GM12865 (cell line): ENCODE measurements at regions not wholly inside any gene's neighbourhood (a gene's known extent, or its start where the extent isn't known, plus 50 kb on each side); places are given as distances from the start of the nearest gene placed in this dataset.
"Not testable (repeated sequence)": the region's sequence is repeated elsewhere in the genome, so short reads cannot be mapped to it uniquely, and the experiment has no call there.

Experiments used
- DNase-seq: peaks from one replicate; pipeline ENCODE4 v3.0.0; 2010; ENCODE audit warnings: low read depth
- H3K4me3 ChIP-seq: 2 replicates; pipeline ENCODE4 v1.5.1; 2011; ENCODE audit warnings: mild to moderate bottlenecking, low read depth, low read length, control low read depth
- CTCF ChIP-seq: IDR thresholded peaks from 2 replicates; pipeline ENCODE4 v1.5.1; 2011; ENCODE audit warnings: low read length, control low read depth, low read depth, inconsistent platforms; ENCODE audit not compliant: insufficient read depth; ENCODE audit errors: missing control alignments

- TF ChIP-seq CTCF, result no peak
- DNase-seq, result no peak
- H3K4me3 ChIP-seq, result no peak overlapping the region
Measured at GRCh38 chr11:134945993-134946392, 534.0 kb upstream of the B3GAT1 start.

GRCh38 chr11:134944986-134945385 lies 532.9 kb upstream of the B3GAT1 start:
- no peak for TF ChIP-seq CTCF
- no peak overlapping the region for H3K4me3 ChIP-seq
- no peak for DNase-seq

GRCh38 chr11:134944131-134944530 lies 532.1 kb upstream of the B3GAT1 start:
- H3K4me3 ChIP-seq, result no peak overlapping the region
- no peak for DNase-seq
- no peak for TF ChIP-seq CTCF

- no peak for DNase-seq
- TF ChIP-seq CTCF, result no peak
Measured at GRCh38 chr11:134943544-134943943, 531.5 kb upstream of the B3GAT1 start.

GRCh38 chr11:134942681-134943080 lies 530.6 kb upstream of the B3GAT1 start:
- TF ChIP-seq CTCF, result no peak
- H3K4me3 ChIP-seq, result no peak overlapping the region
- DNase-seq, result no peak

More at GRCh38 chr11:134943544-134943943, 531.5 kb upstream of the B3GAT1 start:
- no peak overlapping the region for H3K4me3 ChIP-seq

GRCh38 chr11:134941936-134942600 lies 530.0 kb upstream of the B3GAT1 start:
- H3K4me3 ChIP-seq, DNase-seq: not testable (repeated sequence)
- peak; percentile 16 for TF ChIP-seq CTCF

GRCh38 chr11:134941326-134941725 lies 529.3 kb upstream of the B3GAT1 start:
- H3K4me3 ChIP-seq, result no peak overlapping the region
- DNase-seq, result no peak
- no peak for TF ChIP-seq CTCF
